PC-9 (cell line): ENCODE measurements at regions not wholly inside any gene's neighbourhood (a gene's known extent, or its start where the extent isn't known, plus 50 kb on each side); places are given as distances from the start of the nearest gene placed in this dataset.
"Not testable (repeated sequence)": the region's sequence is repeated elsewhere in the genome, so short reads cannot be mapped to it uniquely, and the experiment has no call there.

Experiments
- BruUV-seq: library from RNA; stranded (reverse); fragments of 400-500 nt; replicated peaks from 2 replicates; lab custom pipeline; 2021; lab: Mats Ljungman, UMichigan
- CTCF ChIA-PET: fragments of 300-600 bp; sonication (Branson Sonifier 250); formaldehyde crosslinking; loops from one replicate; lab custom pipeline; 2022; ENCODE audit warnings: antibody characterized with exemption; lab: Charles Lee
- POLR2A ChIA-PET: fragments of 300-600 bp; sonication (Branson Sonifier 250); formaldehyde crosslinking; loops from one replicate; lab custom pipeline; 2022; ENCODE audit warnings: antibody characterized with exemption; ENCODE audit not compliant: unreplicated experiment; lab: Charles Lee
- DNase-seq, 2 experiments: peaks; one replicate each; pipeline versions ENCODE4 v3.0.0 to v3.0.0-alpha.2; 2015 to 2022; ENCODE audit warnings: mixed read lengths in 1 of 2
- H2AFZ ChIP-seq: fragments of 200-600 bp; sonication (generic); 2 replicates; pipeline ENCODE4 v1.8.1; 2017; ENCODE audit warnings: antibody characterized with exemption
- H3F3A ChIP-seq: fragments of 200-600 bp; sonication (generic); 2 replicates; pipeline ENCODE4 v1.8.1; 2017; ENCODE audit warnings: antibody characterized with exemption, mild to moderate bottlenecking, low read depth; ENCODE audit not compliant: insufficient read depth
- H3K27ac ChIP-seq: fragments of 200-600 bp; sonication (generic); 2 replicates; pipeline ENCODE4 v1.6.1; 2016; ENCODE audit warnings: mixed run types
- H3K27me3 ChIP-seq: fragments of 200-600 bp; sonication (generic); 2 replicates; pipeline ENCODE4 v1.6.1; 2016; ENCODE audit warnings: low read depth, mixed run types; ENCODE audit not compliant: insufficient read depth
- H3K36me3 ChIP-seq: fragments of 200-600 bp; sonication (generic); 2 replicates; pipeline ENCODE4 v1.6.1; 2016; ENCODE audit warnings: low read depth, mixed run types
- H3K4me1 ChIP-seq: fragments of 200-600 bp; sonication (generic); replicated peaks from 2 replicates; pipeline ENCODE4 v1.6.1; 2016; ENCODE audit warnings: mixed run types; ENCODE audit not compliant: insufficient read depth
- H3K4me2 ChIP-seq: fragments of 200-600 bp; sonication (generic); 2 replicates; pipeline ENCODE4 v1.6.1; 2017; ENCODE audit warnings: mixed run types
- H3K4me3 ChIP-seq: fragments of 200-600 bp; sonication (generic); 2 replicates; pipeline ENCODE4 v1.6.1; 2016; ENCODE audit warnings: mixed run types
- H3K79me2 ChIP-seq: fragments of 200-600 bp; sonication (generic); 2 replicates; pipeline ENCODE4 v1.6.1; 2017; ENCODE audit warnings: low read depth, mixed run types
- H3K9me2 ChIP-seq: fragments of 200-600 bp; sonication (generic); 2 replicates; pipeline ENCODE4 v1.8.1; 2017; ENCODE audit warnings: mild to moderate bottlenecking; ENCODE audit not compliant: insufficient read depth
- H3K9me3 ChIP-seq: fragments of 200-600 bp; sonication (generic); 2 replicates; pipeline ENCODE4 v1.8.1; 2016; ENCODE audit warnings: low read depth; ENCODE audit not compliant: insufficient read depth
- H4K20me1 ChIP-seq: fragments of 200-600 bp; sonication (generic); 2 replicates; pipeline ENCODE4 v1.8.1; 2017; ENCODE audit not compliant: insufficient read depth
- CTCF ChIP-seq: fragments of 200-600 bp; sonication (generic); conservative IDR thresholded peaks from 2 replicates; pipeline ENCODE4 v1.6.1; 2017; ENCODE audit warnings: mixed run types, antibody characterized with exemption, mild to moderate bottlenecking, moderate library complexity
- EZH2 ChIP-seq: fragments of 200-600 bp; sonication (generic); IDR thresholded peaks from 2 replicates; pipeline ENCODE4 v1.8.0; 2017; ENCODE audit warnings: antibody characterized with exemption, low read depth
- intact Hi-C: fragments of 100-400 bp; cut with micrococcal nuclease; formaldehyde crosslinking; loops from one replicate; pipeline ENCODE4 v1.10.0; 2022; ENCODE audit not compliant: unreplicated experiment

- Histone ChIP-seq H3K9me2 (no peaks in the 10 kb centered on the region), H3K9me3 (no peaks in the 10 kb centered on the region), H3K4me1 (no peaks in the 10 kb centered on the region), H3K27me3 (no peaks in the 10 kb centered on the region), H4K20me1 (no peaks in the 10 kb centered on the region), H3K4me2 (no peak overlapping the region), H3K27ac (no peak overlapping the region), H2AFZ (no peak overlapping the region), H3K4me3 (no peak overlapping the region), H3F3A (no peaks in the 10 kb centered on the region), H3K36me3 (no peaks in the 10 kb centered on the region), H3K79me2 (no peaks in the 10 kb centered on the region)
- no peak for DNase-seq
- CTCF ChIA-PET, result interaction anchor here (0.7 kb wide), 1 partner anchor 186 kb away, joined by 16 read pairs; no protein-coding TSS in a partner anchor
- intact Hi-C loops, result no loop called here
- BruUV-seq, result no TSS peak
- POLR2A ChIA-PET, result no interaction called here
- TF ChIP-seq EZH2 (no peak), CTCF (no peak)
Observed at GRCh38 chr4:163736876-163737275, 242.4 kb downstream of the TMA16 start.

GRCh38 chr4:163737846-163738245 is 243.4 kb downstream of the TMA16 start:
- H3K36me3 ChIP-seq, POLR2A ChIA-PET, H3K4me1 ChIP-seq, H3K9me2 ChIP-seq, H2AFZ ChIP-seq, H3K4me3 ChIP-seq, intact Hi-C loops, DNase-seq, CTCF ChIA-PET, H3K9me3 ChIP-seq, H4K20me1 ChIP-seq, H3K79me2 ChIP-seq, BruUV-seq, H3K27me3 ChIP-seq, H3F3A ChIP-seq, H3K27ac ChIP-seq, H3K4me2 ChIP-seq: not testable (repeated sequence)

- no peak overlapping the region for H3K4me3 ChIP-seq
- ChIA-PET POLR2A (no interaction called here), CTCF (no interaction called here)
- no peak overlapping the region for H2AFZ ChIP-seq
- H3K27me3 ChIP-seq, result no peaks in the 10 kb centered on the region
- no peaks in the 10 kb centered on the region for H3K4me1 ChIP-seq
- no peak for DNase-seq
- BruUV-seq, result no TSS peak
- H3F3A ChIP-seq, result no peaks in the 10 kb centered on the region
- no peak overlapping the region for H3K4me2 ChIP-seq
- H4K20me1 ChIP-seq, result no peaks in the 10 kb centered on the region
- no peaks in the 10 kb centered on the region for H3K9me2 ChIP-seq
- no peaks in the 10 kb centered on the region for H3K79me2 ChIP-seq
- H3K9me3 ChIP-seq, result no peaks in the 10 kb centered on the region
- no peaks in the 10 kb centered on the region for H3K36me3 ChIP-seq
- intact Hi-C loops, result no loop called here
- H3K27ac ChIP-seq, result no peak overlapping the region
- no peak for TF ChIP-seq CTCF
Observed at GRCh38 chr4:163738521-163738920, 244.0 kb downstream of the TMA16 start.

GRCh38 chr4:163744861-163745260 is 250.4 kb downstream of the TMA16 start:
- H3K9me3 ChIP-seq, result no peaks in the 10 kb centered on the region
- no TSS peak for BruUV-seq
- H3K27ac ChIP-seq, result no peak overlapping the region
- no peak overlapping the region for H3K4me2 ChIP-seq
- H4K20me1 ChIP-seq, result no peaks in the 10 kb centered on the region
- H3K9me2 ChIP-seq, result no peaks in the 10 kb centered on the region
- H3K36me3 ChIP-seq, result no peaks in the 10 kb centered on the region
- no peaks in the 10 kb centered on the region for H3K79me2 ChIP-seq
- ChIA-PET CTCF (interaction anchor here (0.6 to 0.7 kb wide), 2 partner anchors 20 to 296 kb away, joined by 3 to 7 read pairs; no protein-coding TSS in a partner anchor), POLR2A (no interaction called here)
- no peaks in the 10 kb centered on the region for H3F3A ChIP-seq
- H3K4me3 ChIP-seq, result no peak overlapping the region
- intact Hi-C loops, result no loop called here
- DNase-seq, result no peak
- H3K4me1 ChIP-seq, result no peaks in the 10 kb centered on the region
- no peak overlapping the region for H2AFZ ChIP-seq
- TF ChIP-seq CTCF (no peak), EZH2 (no peak)
- no peaks in the 10 kb centered on the region for H3K27me3 ChIP-seq
